Mesodermal cell (in vitro differentiated cells): ENCODE measurements at regions not wholly inside any gene's neighbourhood (a gene's known extent, or its start where the extent isn't known, plus 50 kb on each side); places are given as distances from the start of the nearest gene placed in this dataset.

Source experiments
- H3K27ac ChIP-seq: 2 replicates; pipeline ENCODE4 v1.7.0; 2013; ENCODE audit warnings: mild to moderate bottlenecking, low read depth, low read length, moderate library complexity; ENCODE audit not compliant: severe bottlenecking
- H3K36me3 ChIP-seq: 2 replicates; pipeline ENCODE4 v1.7.1; 2013; ENCODE audit warnings: mild to moderate bottlenecking, low read length, moderate library complexity; ENCODE audit not compliant: control insufficient read depth, insufficient read depth
- H3K4me1 ChIP-seq: one replicate; pipeline ENCODE4 v1.7.1; 2013; ENCODE audit warnings: mild to moderate bottlenecking, low read length; ENCODE audit not compliant: insufficient read depth, control insufficient read depth, poor library complexity, severe bottlenecking
- H3K4me3 ChIP-seq: 2 replicates; pipeline ENCODE4 v1.7.0; 2013; ENCODE audit warnings: low read length, control low read depth, mild to moderate bottlenecking; ENCODE audit not compliant: insufficient read depth, poor library complexity, severe bottlenecking; ENCODE audit errors: extremely low read depth
- H3K9me3 ChIP-seq: 2 replicates; pipeline ENCODE4 v1.7.1; 2013; ENCODE audit warnings: mild to moderate bottlenecking, low read length, moderate library complexity; ENCODE audit not compliant: control insufficient read depth
- WGBS, 2 experiments: methylation state at CpG; one replicate each; pipeline ENCODE4 v1.1.5; 2013; ENCODE audit warnings: missing lambda C conversion rate in 2 of 2; ENCODE audit not compliant: insufficient coverage in 2 of 2; 5-methylcytosine and 5-hydroxymethylcytosine counted together

GRCh38 chr4:160877087-160877790 lies 1286.6 kb downstream of the FSTL5 start:
- no peak overlapping the region for H3K4me3 ChIP-seq
- WGBS, 2 experiments, result 89 to 96% methylated on average over 5 to 6 of the region's 9 CpGs
- no peak overlapping the region for H3K27ac ChIP-seq
- H3K36me3 ChIP-seq, result no peaks in the 10 kb centered on the region
- H3K9me3 ChIP-seq, result no peaks in the 10 kb centered on the region
- H3K4me1 ChIP-seq, result peaks cover 3% of the 10 kb centered on the region

- H3K4me1 ChIP-seq, result peaks cover 3% of the 10 kb centered on the region
- WGBS, 2 experiments, result 73 to 87% methylated on average over 3 to 4 of the region's 5 CpGs
- no peak overlapping the region for H3K4me3 ChIP-seq
- H3K36me3 ChIP-seq, result no peaks in the 10 kb centered on the region
- H3K27ac ChIP-seq, result no peak overlapping the region
- no peaks in the 10 kb centered on the region for H3K9me3 ChIP-seq
Measured at GRCh38 chr4:160880180-160880579, 1283.6 kb downstream of the FSTL5 start.

GRCh38 chr4:160887668-160888067 lies 1276.1 kb downstream of the FSTL5 start:
- Histone ChIP-seq H3K36me3 (no peaks in the 10 kb centered on the region), H3K4me3 (no peak overlapping the region), H3K4me1 (no peaks in the 10 kb centered on the region), H3K27ac (no peak overlapping the region), H3K9me3 (peaks cover 7% of the 10 kb centered on the region)
- WGBS, 2 experiments, result no CpG with 5 or more reads among the region's 1 CpG

- Histone ChIP-seq H3K4me3 (no peak overlapping the region), H3K27ac (no peak overlapping the region), H3K9me3 (no peaks in the 10 kb centered on the region), H3K36me3 (no peaks in the 10 kb centered on the region), H3K4me1 (no peaks in the 10 kb centered on the region)
- 88% methylated on average over 1 of the region's 2 CpGs; no CpG with 5 or more reads in 1 of the 2 experiments for WGBS, 2 experiments
Measured at GRCh38 chr4:160894128-160894527, 1269.7 kb downstream of the FSTL5 start.

- Histone ChIP-seq H3K36me3 (no peaks in the 10 kb centered on the region), H3K4me3 (no peak overlapping the region), H3K4me1 (no peaks in the 10 kb centered on the region), H3K27ac (no peak overlapping the region), H3K9me3 (no peaks in the 10 kb centered on the region)
- WGBS, 2 experiments, result no CpG with 5 or more reads among the region's 3 CpGs
Measured at GRCh38 chr4:160894809-160895208, 1269.0 kb downstream of the FSTL5 start.

GRCh38 chr4:160927311-160927710 lies 1236.5 kb downstream of the FSTL5 start:
- no CpG with 5 or more reads among the region's 1 CpG for WGBS, 2 experiments
- Histone ChIP-seq H3K4me1 (no peaks in the 10 kb centered on the region), H3K9me3 (no peaks in the 10 kb centered on the region), H3K27ac (no peak overlapping the region), H3K4me3 (no peak overlapping the region), H3K36me3 (no peaks in the 10 kb centered on the region)

GRCh38 chr4:160928482-160928881 lies 1235.3 kb downstream of the FSTL5 start:
- H3K36me3 ChIP-seq, result no peaks in the 10 kb centered on the region
- H3K27ac ChIP-seq, result no peak overlapping the region
- WGBS, 2 experiments, result 73 to 100% methylated on average over 1 to 3 of the region's 3 CpGs
- H3K4me1 ChIP-seq, result no peaks in the 10 kb centered on the region
- no peaks in the 10 kb centered on the region for H3K9me3 ChIP-seq
- H3K4me3 ChIP-seq, result no peak overlapping the region

GRCh38 chr4:160947653-160948052 lies 1216.1 kb downstream of the FSTL5 start:
- no peaks in the 10 kb centered on the region for H3K36me3 ChIP-seq
- no peaks in the 10 kb centered on the region for H3K9me3 ChIP-seq
- no peak overlapping the region for H3K27ac ChIP-seq
- H3K4me1 ChIP-seq, result no peaks in the 10 kb centered on the region
- 83 to 85% methylated on average over 2 of the region's 3 CpGs for WGBS, 2 experiments
- no peak overlapping the region for H3K4me3 ChIP-seq

- Histone ChIP-seq H3K36me3 (no peaks in the 10 kb centered on the region), H3K9me3 (no peaks in the 10 kb centered on the region), H3K27ac (no peak overlapping the region), H3K4me3 (no peak overlapping the region), H3K4me1 (no peaks in the 10 kb centered on the region)
Measured at GRCh38 chr4:160956875-160957274, 1206.9 kb downstream of the FSTL5 start.

- Histone ChIP-seq H3K4me1 (no peaks in the 10 kb centered on the region), H3K27ac (no peak overlapping the region), H3K4me3 (no peak overlapping the region), H3K9me3 (no peaks in the 10 kb centered on the region), H3K36me3 (no peaks in the 10 kb centered on the region)
- WGBS, 2 experiments, result no CpG with 5 or more reads among the region's 1 CpG
Measured at GRCh38 chr4:160969925-160970324, 1193.9 kb downstream of the FSTL5 start.

GRCh38 chr4:160980091-160980490 lies 1183.7 kb downstream of the FSTL5 start:
- H3K36me3 ChIP-seq, result no peaks in the 10 kb centered on the region
- H3K9me3 ChIP-seq, result no peaks in the 10 kb centered on the region
- 88% methylated on average over 1 of the region's 3 CpGs; no CpG with 5 or more reads in 1 of the 2 experiments for WGBS, 2 experiments
- no peaks in the 10 kb centered on the region for H3K4me1 ChIP-seq
- no peak overlapping the region for H3K4me3 ChIP-seq
- no peak overlapping the region for H3K27ac ChIP-seq
